HG03280 (cell line): ENCODE measurements at regions not wholly inside any gene's neighbourhood (a gene's known extent, or its start where the extent isn't known, plus 50 kb on each side); places are given as distances from the start of the nearest gene placed in this dataset.

Experiments
- ATAC-seq: cut with Tn5 transposase; IDR thresholded peaks from one replicate; pipeline ENCODE4 v1.9.1; 2021; ENCODE audit warnings: mild to moderate bottlenecking, moderate library complexity; ENCODE audit not compliant: unreplicated experiment

- ATAC-seq, result no peak
These were observed 155.1 kb upstream of the WSCD2 start for GRCh38 chr12:107973950-107974349.

GRCh38 chr12:107976331-107976730 is 152.8 kb upstream of the WSCD2 start:
- ATAC-seq, result no peak

GRCh38 chr12:107978201-107978600 is 150.9 kb upstream of the WSCD2 start:
- ATAC-seq, result no peak

- no peak for ATAC-seq
These were observed 150.4 kb upstream of the WSCD2 start for GRCh38 chr12:107978641-107979040.

- ATAC-seq, result no peak
These were observed 145.2 kb upstream of the WSCD2 start for GRCh38 chr12:107983756-107984472.

- no peak for ATAC-seq
These were observed 144.1 kb upstream of the WSCD2 start for GRCh38 chr12:107984973-107985372.

- ATAC-seq, result no peak
These were observed 142.9 kb upstream of the WSCD2 start for GRCh38 chr12:107986183-107986582.

- no peak for ATAC-seq
These were observed 138.8 kb upstream of the WSCD2 start for GRCh38 chr12:107990325-107990724.

GRCh38 chr12:107992029-107992428 is 137.1 kb upstream of the WSCD2 start:
- ATAC-seq, result no peak

- no peak for ATAC-seq
These were observed 136.1 kb upstream of the WSCD2 start for GRCh38 chr12:107992870-107993451.

GRCh38 chr12:107998863-107999262 is 130.2 kb upstream of the WSCD2 start:
- no peak for ATAC-seq

- no peak for ATAC-seq
These were observed 129.0 kb upstream of the WSCD2 start for GRCh38 chr12:108000111-108000510.

GRCh38 chr12:108004319-108004718 is 124.8 kb upstream of the WSCD2 start:
- no peak for ATAC-seq

GRCh38 chr12:108008163-108008905 is 120.8 kb upstream of the WSCD2 start:
- ATAC-seq, result no peak

GRCh38 chr12:108009442-108010070 is 119.5 kb upstream of the WSCD2 start:
- ATAC-seq, result no peak

GRCh38 chr12:108016022-108016564 is 113.0 kb upstream of the WSCD2 start:
- ATAC-seq, result no peak

GRCh38 chr12:108017472-108018057 is 111.5 kb upstream of the WSCD2 start:
- ATAC-seq, result no peak

GRCh38 chr12:108019862-108020261 is 109.2 kb upstream of the WSCD2 start:
- no peak for ATAC-seq

GRCh38 chr12:108021141-108021540 is 107.9 kb upstream of the WSCD2 start:
- no peak for ATAC-seq

- ATAC-seq, result no peak
These were observed 107.1 kb upstream of the WSCD2 start for GRCh38 chr12:108021949-108022522.
